CD4-positive, CD25-positive, alpha-beta regulatory T cell (primary cell): ENCODE measurements at regions not wholly inside any gene's neighbourhood (a gene's known extent, or its start where the extent isn't known, plus 50 kb on each side); places are given as distances from the start of the nearest gene placed in this dataset.

Experiments
- ATAC-seq, 2 donors: fragments of 150-1000 bp; cut with Tn5 transposase; one replicate each; pipeline ENCODE4 v1.10.0; 2021; ENCODE audit warnings: low read depth in 2 of 2, moderate number of reproducible peaks in 2 of 2, moderate library complexity in 1 of 2
- DNase-seq, 3 donors: peaks; one replicate each; pipeline versions ENCODE4 v3.0.0 to v3.0.0-alpha.2; 2012 to 2022; ENCODE audit warnings: mixed read lengths in 1 of 3
- H3K27ac ChIP-seq: one replicate; pipeline ENCODE4 v1.7.0; 2013; ENCODE audit warnings: mild to moderate bottlenecking, low read length; ENCODE audit not compliant: insufficient read depth, poor library complexity, severe bottlenecking
- H3K27me3 ChIP-seq: one replicate; pipeline ENCODE4 v1.7.0; 2013; ENCODE audit warnings: low read length; ENCODE audit not compliant: control insufficient read depth, insufficient read depth
- H3K36me3 ChIP-seq: one replicate; pipeline ENCODE4 v1.7.0; 2013; ENCODE audit warnings: mild to moderate bottlenecking, low read length, moderate library complexity; ENCODE audit not compliant: control insufficient read depth, insufficient read depth
- H3K4me1 ChIP-seq: 2 replicates; pipeline ENCODE4 v1.7.0; 2013; ENCODE audit warnings: mild to moderate bottlenecking, low read length; ENCODE audit not compliant: insufficient read depth, control insufficient read depth, poor library complexity, severe bottlenecking
- H3K4me3 ChIP-seq: one replicate; pipeline ENCODE4 v1.7.0; 2013; ENCODE audit warnings: low read depth, mild to moderate bottlenecking, low read length, moderate library complexity
- H3K9me3 ChIP-seq, 2 experiments: 1 replicate in 1 of 2; 2 replicates in 1 of 2; pipeline ENCODE4 v1.7.0; 2013; ENCODE audit warnings: low read length in 2 of 2, mild to moderate bottlenecking in 1 of 2, moderate library complexity in 1 of 2; ENCODE audit not compliant: control insufficient read depth in 2 of 2
- H3K27ac Mint-ChIP-seq, 3 donors: one replicate each; pipeline ENCODE4 v1.8.0; 2020 to 2022; ENCODE audit warnings: mild to moderate bottlenecking in 3 of 3, mixed read lengths in 3 of 3, moderate library complexity in 2 of 3
- H3K27me3 Mint-ChIP-seq: one replicate; pipeline ENCODE4 v1.8.0; 2022; ENCODE audit warnings: mild to moderate bottlenecking, mixed read lengths
- H3K36me3 Mint-ChIP-seq: one replicate; pipeline ENCODE4 v1.8.0; 2020; ENCODE audit warnings: mixed read lengths
- H3K4me1 Mint-ChIP-seq, 4 donors: one replicate each; pipeline ENCODE4 v1.8.0; 2020 to 2022; ENCODE audit warnings: mixed read lengths in 4 of 4, mild to moderate bottlenecking in 1 of 4
- H3K4me3 Mint-ChIP-seq, 4 donors: one replicate each; pipeline ENCODE4 v1.8.0; 2020 to 2022; ENCODE audit warnings: mild to moderate bottlenecking in 4 of 4, mixed read lengths in 4 of 4, moderate library complexity in 3 of 4
- H3K9me3 Mint-ChIP-seq, 7 donors: one replicate each; pipeline ENCODE4 v1.8.0; 2020 to 2022; ENCODE audit warnings: mixed read lengths in 7 of 7, mild to moderate bottlenecking in 3 of 7, moderate library complexity in 2 of 7

DNA sequence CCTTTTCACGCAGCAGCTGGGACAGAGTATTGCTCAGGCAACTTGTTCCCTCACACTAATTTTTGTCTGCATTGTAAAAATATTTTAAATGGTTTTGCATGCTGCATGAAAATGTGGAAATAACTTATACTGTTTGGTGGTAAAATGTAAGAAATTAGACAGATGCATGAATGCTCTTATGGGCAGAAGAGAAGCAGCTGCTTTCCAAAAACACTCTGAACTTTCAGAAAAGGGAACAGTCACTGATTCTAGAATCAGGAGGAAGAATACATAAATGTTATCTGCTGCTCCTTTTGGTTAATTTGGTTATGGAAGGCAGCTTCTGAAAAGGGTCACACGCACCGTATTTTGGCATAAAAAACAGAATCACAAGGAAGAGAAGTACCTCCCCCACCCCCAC, 87.0 kb upstream of the RUNX1 start:
- no peaks in the 10 kb centered on the region for H3K27me3 ChIP-seq
- Mint-ChIP-seq H3K4me3 (no peak overlapping the region), H3K9me3 (peaks cover 0 to 2% (median 0%) of the 10 kb centered on the region in 7 donors), H3K36me3 (no peaks in the 10 kb centered on the region), H3K27me3 (no peaks in the 10 kb centered on the region), H3K27ac (no peak overlapping the region), H3K4me1 (peaks cover 4 to 16% (median 10%) of the 10 kb centered on the region in 4 donors)
- H3K9me3 ChIP-seq = no peaks in the 10 kb centered on the region
- H3K4me3 ChIP-seq = no peak overlapping the region
- DNase-seq = no peak
- H3K36me3 ChIP-seq = no peaks in the 10 kb centered on the region
- H3K4me1 ChIP-seq = peaks cover 8% of the 10 kb centered on the region
- no peak for ATAC-seq
- no peak overlapping the region for H3K27ac ChIP-seq

DNA sequence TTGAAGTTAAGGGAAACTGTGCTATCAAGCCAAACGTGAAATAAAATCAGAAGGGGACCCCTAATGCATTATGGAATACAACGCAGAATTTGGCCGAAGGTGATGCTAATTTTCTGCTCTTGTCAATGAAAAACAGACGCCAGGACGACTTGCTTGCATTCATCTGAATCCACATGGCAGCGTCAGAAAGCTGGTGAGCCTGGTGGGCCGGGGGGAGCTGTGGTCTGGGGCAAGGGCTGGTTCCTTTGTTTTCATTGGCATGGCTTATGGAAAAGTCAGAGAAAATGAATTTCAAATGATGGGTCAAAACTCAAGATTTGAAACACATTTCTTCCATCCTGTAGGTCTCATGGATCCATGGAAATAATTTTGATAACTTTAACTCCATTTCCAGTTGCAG, 86.4 kb upstream of the RUNX1 start:
- Mint-ChIP-seq H3K4me3 (no peak overlapping the region), H3K27me3 (no peaks in the 10 kb centered on the region), H3K9me3 (peaks cover 0 to 2% (median 0%) of the 10 kb centered on the region in 7 donors), H3K4me1 (peaks cover 4 to 16% (median 10%) of the 10 kb centered on the region in 4 donors), H3K27ac (no peak overlapping the region), H3K36me3 (no peaks in the 10 kb centered on the region)
- ATAC-seq (no peak), DNase-seq (no peak)
- Histone ChIP-seq H3K9me3 (no peaks in the 10 kb centered on the region), H3K4me1 (peaks cover 8% of the 10 kb centered on the region), H3K36me3 (no peaks in the 10 kb centered on the region), H3K27me3 (no peaks in the 10 kb centered on the region), H3K27ac (no peak overlapping the region), H3K4me3 (no peak overlapping the region)

- H3K36me3 Mint-ChIP-seq = no peaks in the 10 kb centered on the region
These were observed 85.2 kb upstream of the RUNX1 start for GRCh38 chr21:35134309-35134708.

GRCh38 chr21:35128536-35128935, 79.4 kb upstream of the RUNX1 start:
- Mint-ChIP-seq H3K9me3 (peaks cover 0 to 7% (median 4%) of the 10 kb centered on the region in 7 donors), H3K36me3 (no peaks in the 10 kb centered on the region), H3K4me1 (no peaks in the 10 kb centered on the region), H3K27me3 (peaks cover 14% of the 10 kb centered on the region), H3K4me3 (no peak overlapping the region), H3K27ac (no peak overlapping the region)
- no peak overlapping the region for H3K4me3 ChIP-seq
- H3K9me3 ChIP-seq = no peaks in the 10 kb centered on the region
- no peaks in the 10 kb centered on the region for H3K27me3 ChIP-seq
- H3K4me1 ChIP-seq = no peaks in the 10 kb centered on the region
- H3K27ac ChIP-seq = no peak overlapping the region
- H3K36me3 ChIP-seq = no peaks in the 10 kb centered on the region
- DNase-seq = no peak
- ATAC-seq = no peak

More at GRCh38 chr21:35134309-35134708, 85.2 kb upstream of the RUNX1 start:
- Histone ChIP-seq H3K9me3 (no peaks in the 10 kb centered on the region), H3K4me1 (peaks cover 5% of the 10 kb centered on the region), H3K4me3 (no peak overlapping the region), H3K36me3 (no peaks in the 10 kb centered on the region), H3K27me3 (no peaks in the 10 kb centered on the region), H3K27ac (no peak overlapping the region)
- peaks cover 4 to 12% (median 8%) of the 10 kb centered on the region in 4 donors for H3K4me1 Mint-ChIP-seq
- DNase-seq = no peak
- no peak overlapping the region for H3K4me3 Mint-ChIP-seq
- peak overlapping the region in 1 of 3 donors; percentile 2 for H3K27ac Mint-ChIP-seq
- ATAC-seq = no peak
- H3K9me3 Mint-ChIP-seq = peaks cover 0 to 6% (median 1%) of the 10 kb centered on the region in 7 donors
- no peaks in the 10 kb centered on the region for H3K27me3 Mint-ChIP-seq

GRCh38 chr21:35127851-35128250, 78.7 kb upstream of the RUNX1 start:
- Mint-ChIP-seq H3K4me3 (no peak overlapping the region), H3K9me3 (peaks cover 0 to 8% (median 3%) of the 10 kb centered on the region in 7 donors), H3K27ac (no peak overlapping the region), H3K4me1 (no peaks in the 10 kb centered on the region), H3K36me3 (no peaks in the 10 kb centered on the region), H3K27me3 (peaks cover 15% of the 10 kb centered on the region)
- H3K36me3 ChIP-seq = no peaks in the 10 kb centered on the region
- H3K27me3 ChIP-seq = no peaks in the 10 kb centered on the region
- H3K4me3 ChIP-seq = no peak overlapping the region
- no peaks in the 10 kb centered on the region for H3K9me3 ChIP-seq
- no peak overlapping the region for H3K27ac ChIP-seq
- H3K4me1 ChIP-seq = no peaks in the 10 kb centered on the region
- no peak for ATAC-seq
- DNase-seq = no peak

GRCh38 chr21:35127026-35127425, 77.9 kb upstream of the RUNX1 start:
- no peak for DNase-seq
- no peak for ATAC-seq
- H3K36me3 ChIP-seq = no peaks in the 10 kb centered on the region
- Mint-ChIP-seq H3K36me3 (no peaks in the 10 kb centered on the region), H3K9me3 (peaks cover 0 to 8% (median 4%) of the 10 kb centered on the region in 7 donors), H3K4me3 (no peak overlapping the region), H3K4me1 (no peaks in the 10 kb centered on the region), H3K27ac (peak overlapping the region in 2 of 3 donors; percentile 18 to 65), H3K27me3 (peaks cover 20% of the 10 kb centered on the region)
- no peak overlapping the region for H3K4me3 ChIP-seq
- H3K4me1 ChIP-seq = no peaks in the 10 kb centered on the region
- H3K27me3 ChIP-seq = no peaks in the 10 kb centered on the region
- H3K27ac ChIP-seq = no peak overlapping the region
- no peaks in the 10 kb centered on the region for H3K9me3 ChIP-seq

DNA sequence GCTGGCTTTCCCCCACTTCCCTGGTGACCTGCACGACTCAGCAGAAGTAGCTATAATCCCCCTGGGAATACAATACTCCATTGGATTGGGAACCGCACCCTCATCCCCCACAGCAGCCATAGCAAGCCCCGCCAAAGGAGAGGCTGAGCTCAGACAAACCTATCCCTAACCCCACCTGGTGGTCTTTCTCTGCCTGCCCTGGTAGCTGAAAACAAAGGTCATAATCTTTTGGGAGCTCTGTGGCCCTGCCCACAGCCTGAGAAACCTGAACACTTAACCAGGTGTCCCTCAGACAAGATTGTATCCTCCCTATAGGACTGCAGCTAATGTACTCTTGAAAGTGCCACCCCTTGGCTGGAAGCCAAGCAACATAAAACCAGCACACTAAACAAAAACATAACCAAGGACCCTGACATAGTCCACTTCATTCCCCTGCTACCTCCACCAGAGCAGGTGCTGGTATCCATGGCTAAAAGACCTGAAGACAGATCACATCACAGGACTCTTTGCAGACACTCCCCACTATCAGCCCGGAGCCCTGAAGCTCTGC, 71.6 kb upstream of the RUNX1 start:
- H3K27ac Mint-ChIP-seq = no peak overlapping the region
- H3K4me1 Mint-ChIP-seq = no peaks in the 10 kb centered on the region
- H3K4me3 Mint-ChIP-seq = no peak overlapping the region

GRCh38 chr21:35119501-35120047, 70.5 kb upstream of the RUNX1 start:
- DNase-seq = no peak
- no peaks in the 10 kb centered on the region for H3K36me3 Mint-ChIP-seq
- peaks cover 28% of the 10 kb centered on the region for H3K27me3 Mint-ChIP-seq
- Histone ChIP-seq H3K36me3 (no peaks in the 10 kb centered on the region), H3K27ac (no peak overlapping the region), H3K9me3 (no peaks in the 10 kb centered on the region), H3K4me3 (no peak overlapping the region), H3K4me1 (no peaks in the 10 kb centered on the region), H3K27me3 (no peaks in the 10 kb centered on the region)
- H3K9me3 Mint-ChIP-seq = peaks cover 0 to 4% (median 2%) of the 10 kb centered on the region in 7 donors
- no peak overlapping the region for H3K27ac Mint-ChIP-seq
- no peaks in the 10 kb centered on the region for H3K4me1 Mint-ChIP-seq
- H3K4me3 Mint-ChIP-seq = no peak overlapping the region
- no peak for ATAC-seq

More for the DNA sequence above, 71.6 kb upstream of the RUNX1 start:
- Histone ChIP-seq H3K27ac (no peak overlapping the region), H3K9me3 (no peaks in the 10 kb centered on the region), H3K4me1 (no peaks in the 10 kb centered on the region), H3K36me3 (no peaks in the 10 kb centered on the region), H3K4me3 (no peak overlapping the region), H3K27me3 (no peaks in the 10 kb centered on the region)
- Mint-ChIP-seq H3K27me3 (peaks cover 35% of the 10 kb centered on the region), H3K36me3 (no peaks in the 10 kb centered on the region), H3K9me3 (peaks cover 0 to 4% (median 2%) of the 10 kb centered on the region in 7 donors)
- DNase-seq = no peak
- no peak for ATAC-seq
